ENCODE measurements at regions not wholly inside any gene's neighbourhood (a gene's known extent, or its start where the extent isn't known, plus 50 kb on each side); places are given as distances from the start of the nearest gene placed in this dataset.

DNA sequence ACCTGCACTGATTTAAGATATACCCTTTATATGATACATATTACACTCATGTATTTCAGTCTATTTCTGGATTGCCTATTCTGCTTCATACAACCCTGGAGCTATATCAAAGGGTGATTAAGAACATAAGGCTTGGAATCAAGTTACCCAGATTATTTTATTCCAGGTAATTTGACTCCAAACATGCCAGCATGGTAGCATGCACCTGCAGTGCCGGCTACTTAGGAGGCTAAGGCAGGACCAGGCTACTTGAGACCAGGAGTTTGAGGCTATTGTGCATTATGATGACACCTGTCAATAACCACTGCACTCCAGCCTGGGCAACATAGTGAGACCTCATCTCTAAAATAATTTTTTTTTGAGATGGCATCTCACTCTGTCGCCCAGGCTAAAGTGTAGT is 50.4 kb upstream of the NEO1 start:
- DNase-seq: no peak

DNA sequence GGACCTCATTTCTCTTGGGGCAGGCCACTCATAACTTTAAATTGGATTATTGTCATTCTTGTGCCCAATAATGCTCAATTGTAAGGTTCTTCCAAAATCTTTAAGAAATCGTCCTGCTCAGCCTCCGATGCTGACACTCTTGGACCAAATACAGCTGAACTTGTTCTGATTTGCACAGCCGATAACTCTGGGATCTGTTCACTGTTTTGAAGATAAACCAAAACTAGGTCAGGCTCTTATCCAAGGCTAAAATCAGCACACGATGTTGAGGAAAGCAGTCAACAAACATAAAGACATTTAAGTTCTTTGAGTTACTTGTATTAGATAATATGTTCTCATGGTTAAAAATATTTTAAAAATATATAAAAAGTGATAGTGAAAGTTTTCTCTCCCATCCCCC is 52.0 kb upstream of the NEO1 start:
- no peak for DNase-seq

DNA sequence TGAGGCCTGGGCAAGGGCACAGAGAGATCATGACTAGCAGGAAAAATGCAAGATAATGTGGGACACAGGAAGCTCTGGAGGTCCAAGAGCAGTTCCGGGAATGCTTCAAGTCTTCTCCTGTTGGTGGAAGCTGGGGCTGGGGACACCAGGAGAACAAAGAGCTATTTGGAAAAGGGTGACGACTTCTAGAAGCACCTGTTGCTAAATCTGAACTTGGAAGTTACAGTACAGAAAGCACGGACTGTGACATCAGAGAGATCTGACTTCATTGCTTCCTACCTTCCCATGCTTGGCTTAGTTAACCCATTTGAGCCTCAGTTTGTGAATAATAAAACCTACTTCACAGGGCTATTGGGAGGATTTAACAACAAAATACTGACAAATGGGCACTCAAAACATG is 52.7 kb upstream of the NEO1 start:
- no peak for DNase-seq

DNA sequence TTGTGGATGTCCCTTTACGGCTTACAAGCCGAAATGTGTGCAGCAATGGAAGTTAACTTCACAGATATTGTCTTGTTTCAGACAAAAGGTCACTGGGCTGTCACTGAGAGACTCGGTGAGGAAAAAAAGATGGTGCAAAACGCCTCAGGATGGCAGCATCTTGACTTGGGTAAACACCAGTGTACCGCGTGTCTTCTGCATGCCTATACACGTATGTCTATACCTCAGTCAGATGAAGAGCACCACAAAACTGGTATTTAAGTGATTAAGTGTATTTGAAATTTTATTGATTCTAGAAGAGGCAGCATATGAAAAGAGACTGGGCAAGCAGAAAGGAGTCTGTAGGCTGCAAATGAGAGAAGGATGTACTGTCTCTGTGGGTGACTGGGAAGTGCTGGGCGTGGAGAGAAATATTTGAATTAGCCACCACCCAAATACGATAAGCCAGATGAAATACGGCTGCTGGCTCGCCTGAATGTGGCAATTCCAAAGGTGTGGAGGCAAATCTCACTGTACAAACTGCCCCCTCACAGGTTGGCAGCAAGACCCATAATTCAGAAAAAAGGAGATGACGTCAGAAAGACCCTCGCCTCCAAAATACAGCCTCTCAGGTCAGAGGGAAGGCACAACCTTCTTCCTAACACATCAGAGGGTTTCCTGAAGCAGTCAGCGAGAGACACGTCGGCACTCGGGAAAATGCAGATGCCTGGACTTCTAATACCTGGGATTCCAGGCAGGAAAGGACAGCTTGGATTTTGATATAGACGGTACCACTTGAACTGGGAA is 53.4 kb upstream of the NEO1 start:
- DNase-seq: no peak

DNA sequence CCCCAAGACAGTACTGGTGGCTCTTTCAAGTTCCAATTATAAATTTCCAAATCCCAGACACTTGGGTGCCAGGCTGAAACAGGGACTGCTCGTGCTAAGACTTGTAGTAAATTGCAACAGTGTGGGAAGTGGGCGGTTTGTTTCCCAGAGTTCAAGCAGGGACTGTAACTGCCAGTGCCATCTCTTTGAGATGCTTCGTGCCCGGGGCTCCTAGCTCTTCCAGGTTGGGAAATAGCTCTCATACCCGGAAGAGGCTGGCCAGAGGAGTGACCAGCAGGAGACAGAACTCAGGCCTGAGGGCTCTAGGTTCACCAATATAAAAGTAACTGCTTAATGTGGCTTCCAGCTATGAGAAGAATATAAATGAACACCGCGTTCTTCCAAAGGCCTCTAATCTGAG is 54.0 kb upstream of the NEO1 start:
- DNase-seq: no peak

DNA sequence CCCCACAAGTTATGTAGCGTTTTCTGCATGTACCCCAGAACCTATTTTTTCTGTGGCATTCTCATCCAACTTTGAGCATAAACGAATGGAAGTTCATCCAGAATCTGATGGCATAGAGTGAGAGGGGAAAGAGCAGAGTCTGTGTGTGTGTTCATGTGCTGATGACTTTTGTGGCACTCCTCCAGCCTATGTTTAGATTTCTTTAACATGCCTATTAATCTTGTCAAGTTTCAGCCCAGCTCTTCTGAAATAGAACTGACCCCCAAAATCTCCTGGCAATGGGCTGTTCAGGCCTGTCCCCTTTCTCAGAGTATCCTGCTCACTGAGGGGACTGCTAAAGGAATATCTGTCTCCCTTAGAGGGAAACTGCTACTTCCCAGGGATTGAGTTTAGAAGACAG is 56.4 kb upstream of the NEO1 start:
- no peak for DNase-seq

DNA sequence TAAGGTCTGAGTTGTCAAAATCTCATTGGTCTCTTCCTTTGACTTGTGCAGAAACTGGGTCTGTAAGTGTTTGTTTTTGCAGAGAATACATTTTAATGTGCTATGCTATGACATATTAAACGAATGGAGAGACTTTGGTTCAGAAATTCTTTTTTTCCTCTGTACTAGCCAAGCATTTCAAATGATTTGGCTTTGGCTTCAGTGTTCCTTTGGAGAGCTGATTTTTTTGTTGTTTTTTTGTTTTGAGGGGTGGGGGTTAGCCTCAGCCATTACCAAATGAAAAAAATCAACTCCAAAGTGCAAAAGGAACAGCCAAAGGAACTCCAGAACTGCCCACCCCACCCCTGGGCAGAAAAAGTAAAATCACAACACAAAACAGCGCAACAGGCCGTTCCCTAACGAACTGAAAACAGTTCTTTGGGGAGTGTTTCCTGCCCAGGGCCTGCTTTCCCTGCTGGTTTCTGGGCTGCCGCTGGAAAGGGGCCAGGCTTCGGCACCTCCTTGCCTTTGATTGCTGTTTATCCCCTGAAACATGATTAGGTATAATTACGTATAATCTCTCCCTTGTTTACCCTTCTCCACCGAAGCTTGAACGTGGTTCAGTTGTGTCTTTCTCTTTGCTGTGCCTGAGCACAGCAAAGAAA is 57.6 kb upstream of the NEO1 start:
- DNase-seq: peak; percentile 80

DNA sequence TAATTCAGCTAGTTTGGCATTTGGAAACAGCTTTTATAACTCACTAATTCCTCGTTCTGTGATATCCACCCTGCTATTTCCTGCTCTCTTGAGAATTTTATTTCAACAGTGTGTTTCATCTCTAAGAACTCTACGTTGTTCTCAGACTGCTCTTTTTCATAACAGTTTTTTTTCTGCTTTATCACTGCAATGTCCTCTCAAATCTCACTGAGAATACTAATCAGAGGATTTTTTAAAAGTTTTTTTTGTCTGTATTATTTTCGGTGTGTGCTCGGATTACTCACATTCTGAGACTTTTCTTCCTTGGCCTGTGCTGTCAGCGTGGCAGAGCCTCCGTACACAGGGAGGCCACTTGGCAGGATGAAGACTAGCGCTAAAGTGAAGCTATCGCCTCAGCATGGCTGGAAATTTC is 59.4 kb upstream of the NEO1 start:
- DNase-seq: no peak

DNA sequence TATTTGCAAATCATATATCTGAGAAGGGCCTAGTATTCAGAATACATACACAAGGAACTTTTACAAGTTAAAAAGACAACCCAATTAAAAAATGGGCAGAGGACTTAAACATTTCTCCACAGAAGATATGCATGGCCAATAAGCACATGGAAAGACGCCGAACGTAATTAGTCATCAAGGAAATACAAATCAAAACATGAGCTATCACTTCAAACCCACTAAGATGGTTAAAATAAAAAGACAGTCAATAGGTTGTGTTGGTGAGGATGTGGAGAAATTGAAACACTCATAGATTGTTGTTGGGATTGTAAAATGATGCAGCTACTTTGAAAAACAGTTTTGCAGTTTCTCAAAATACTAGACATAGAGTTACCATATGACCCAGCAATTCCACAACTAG is 61.2 kb upstream of the NEO1 start:
- no peak for DNase-seq

DNA sequence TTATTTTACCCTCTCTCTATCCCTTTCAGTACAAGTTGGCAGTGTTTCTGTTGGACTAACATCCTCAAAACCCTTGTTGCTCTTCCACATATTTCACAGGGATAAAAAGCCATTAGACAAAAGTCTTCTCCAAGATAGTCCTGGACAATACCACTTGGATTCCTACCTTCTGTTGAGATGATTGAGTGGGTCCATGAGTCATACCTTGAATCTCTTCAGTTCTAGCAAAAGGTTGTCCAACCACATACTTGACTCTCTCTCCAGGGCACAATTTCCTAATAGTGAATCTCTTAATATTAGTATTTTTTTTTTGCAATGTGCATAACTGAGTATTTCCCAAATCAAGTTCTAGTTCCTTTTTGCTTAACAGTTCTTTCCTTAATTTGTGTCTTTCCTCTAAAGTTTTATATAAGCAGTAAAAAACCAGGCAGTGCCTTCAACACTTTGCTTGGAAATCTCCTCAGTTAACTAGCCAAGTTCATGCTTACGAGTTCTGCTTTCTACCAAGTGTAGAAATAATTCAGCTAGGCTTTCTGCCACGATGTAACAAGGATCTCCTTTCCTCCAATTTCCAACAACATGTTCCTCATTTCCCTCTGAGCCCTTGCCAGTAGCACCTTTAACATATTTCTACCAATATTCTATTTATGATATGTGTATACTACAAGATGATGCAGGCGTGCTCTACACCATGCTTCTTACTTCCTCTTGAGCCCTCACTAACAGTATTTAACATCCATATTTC is 68.3 kb upstream of the NEO1 start:
- no peak for DNase-seq

DNA sequence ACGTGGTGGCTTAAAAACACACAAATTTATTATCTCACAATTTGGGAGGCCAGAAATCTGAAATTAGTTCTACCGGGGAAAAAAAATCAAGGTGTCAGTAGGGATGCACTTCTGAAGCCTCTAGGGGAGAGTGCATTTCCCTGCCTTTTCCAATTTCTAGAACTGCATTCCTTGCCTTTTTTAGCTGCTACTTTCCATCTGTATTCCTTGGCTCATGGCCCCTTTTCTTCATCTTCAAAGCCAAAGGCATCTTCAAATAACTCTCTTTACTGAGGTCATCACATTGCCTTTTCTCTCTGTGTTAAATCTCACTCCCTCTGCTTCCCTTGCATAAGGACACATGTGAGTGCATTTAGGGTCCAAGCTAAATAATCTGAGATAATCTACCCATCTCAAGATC is 69.5 kb upstream of the NEO1 start:
- no peak for DNase-seq

DNA sequence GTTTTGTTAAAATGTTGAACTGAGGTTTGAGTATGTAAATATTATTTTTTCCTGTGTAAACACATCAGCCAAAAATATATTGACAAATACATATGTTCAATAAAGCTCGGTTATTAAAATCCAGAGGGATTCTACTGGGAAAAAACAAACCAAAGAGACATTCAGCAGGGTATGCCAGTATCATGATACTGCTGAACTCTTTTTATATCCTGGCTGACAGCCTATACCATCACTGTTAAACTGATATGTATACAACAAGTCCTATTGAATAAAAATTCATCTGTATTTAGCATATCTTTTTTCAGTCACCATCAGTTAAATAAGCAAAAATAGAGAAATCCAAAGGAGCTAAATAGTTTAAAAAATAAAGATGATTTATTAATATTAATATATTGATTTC is 71.6 kb upstream of the NEO1 start:
- no peak for DNase-seq

DNA sequence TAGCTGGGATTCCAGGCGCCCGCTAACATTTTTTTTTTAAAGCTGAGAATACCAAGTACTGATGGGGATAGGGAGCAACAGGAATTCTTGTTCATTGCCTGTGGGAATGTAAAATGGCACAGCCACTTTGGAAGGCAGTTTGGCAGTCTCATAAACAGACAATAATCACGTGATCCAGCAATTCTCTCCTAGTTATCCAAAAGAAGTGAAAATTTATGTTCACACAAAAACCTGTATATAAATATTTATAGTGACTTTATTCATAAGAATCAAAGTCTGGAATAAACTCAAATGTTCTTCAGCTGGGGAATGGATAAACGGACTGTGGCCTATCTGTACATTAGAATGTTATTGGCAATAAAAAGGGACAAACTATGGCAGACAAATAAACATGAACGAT is 72.5 kb upstream of the NEO1 start:
- DNase-seq: no peak

DNA sequence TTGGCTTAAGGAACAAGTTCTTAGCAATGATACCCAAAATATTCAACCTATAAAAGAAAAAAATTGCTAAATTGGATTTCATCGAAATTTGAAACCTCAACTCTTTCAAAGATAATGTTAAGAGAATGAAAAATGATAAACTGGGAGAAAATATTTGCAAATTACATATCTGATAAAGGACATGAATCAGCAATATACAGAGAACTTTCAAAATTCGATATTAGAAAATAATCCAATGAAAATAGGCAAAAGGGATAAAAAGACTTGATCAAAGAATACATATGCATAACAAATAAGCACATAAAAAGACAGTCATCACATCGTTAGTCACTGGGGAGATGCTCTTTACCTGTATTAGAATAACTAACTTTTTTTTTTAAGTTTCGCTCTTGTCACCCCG is 73.0 kb upstream of the NEO1 start:
- DNase-seq: no peak

DNA sequence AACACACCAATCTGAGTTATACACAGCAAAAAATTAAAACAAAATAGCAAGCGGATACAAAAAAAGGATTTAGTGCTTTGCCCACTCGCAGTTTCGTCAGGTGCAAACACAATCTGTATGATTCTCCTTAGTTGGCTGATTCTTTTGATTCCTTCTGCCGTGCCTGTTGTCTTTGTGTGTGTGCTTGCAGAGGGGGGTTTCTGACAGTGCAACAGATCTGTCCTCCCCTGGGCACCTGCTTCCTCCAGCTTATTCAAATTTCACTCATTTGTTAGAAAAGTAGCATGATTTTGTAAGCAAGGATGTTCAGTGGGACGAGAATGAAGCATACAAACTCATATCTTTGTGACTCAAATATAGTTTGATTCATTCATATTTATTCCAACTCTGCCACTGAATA is 74.0 kb upstream of the NEO1 start:
- no peak for DNase-seq

DNA sequence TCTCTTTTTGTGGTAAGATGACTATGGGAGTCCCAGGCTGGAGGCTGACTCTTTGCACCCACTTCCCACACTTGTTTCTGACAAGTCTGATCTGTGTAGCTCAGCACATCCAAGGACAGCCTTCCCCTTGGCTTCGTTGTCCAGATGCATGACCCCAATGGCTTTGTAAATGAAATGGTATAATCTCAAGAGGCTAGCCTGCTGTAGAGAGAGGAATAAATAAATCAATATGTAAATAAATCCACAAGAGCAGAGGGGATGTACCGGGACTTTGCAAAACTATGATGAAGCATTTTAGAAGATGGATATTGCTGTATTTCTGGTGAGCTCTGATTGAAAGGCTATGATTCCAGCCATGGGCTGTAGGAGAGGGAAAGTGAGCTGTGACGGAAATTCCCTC is 79.9 kb upstream of the NEO1 start:
- no peak for DNase-seq

DNA sequence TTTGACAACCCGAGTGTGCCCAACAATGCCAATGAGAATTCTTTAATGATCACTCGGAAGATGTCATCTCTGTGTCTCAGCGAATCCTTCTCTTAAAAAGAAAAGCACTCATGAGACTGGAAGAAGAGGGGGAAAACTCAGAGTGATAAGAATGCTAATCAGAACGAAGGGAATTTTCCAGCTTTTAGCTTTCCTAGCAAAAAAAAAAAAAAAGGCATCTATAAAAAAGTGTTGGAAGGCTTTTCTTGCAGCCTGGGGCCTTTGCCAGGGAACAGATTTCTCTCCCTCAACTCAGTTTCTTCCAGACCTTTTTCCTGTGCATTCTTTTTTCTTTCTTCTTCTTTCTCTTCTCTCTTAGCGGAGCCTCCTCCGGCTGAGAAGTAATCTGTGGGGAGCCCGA is 80.5 kb upstream of the NEO1 start:
- DNase-seq: no peak

DNA sequence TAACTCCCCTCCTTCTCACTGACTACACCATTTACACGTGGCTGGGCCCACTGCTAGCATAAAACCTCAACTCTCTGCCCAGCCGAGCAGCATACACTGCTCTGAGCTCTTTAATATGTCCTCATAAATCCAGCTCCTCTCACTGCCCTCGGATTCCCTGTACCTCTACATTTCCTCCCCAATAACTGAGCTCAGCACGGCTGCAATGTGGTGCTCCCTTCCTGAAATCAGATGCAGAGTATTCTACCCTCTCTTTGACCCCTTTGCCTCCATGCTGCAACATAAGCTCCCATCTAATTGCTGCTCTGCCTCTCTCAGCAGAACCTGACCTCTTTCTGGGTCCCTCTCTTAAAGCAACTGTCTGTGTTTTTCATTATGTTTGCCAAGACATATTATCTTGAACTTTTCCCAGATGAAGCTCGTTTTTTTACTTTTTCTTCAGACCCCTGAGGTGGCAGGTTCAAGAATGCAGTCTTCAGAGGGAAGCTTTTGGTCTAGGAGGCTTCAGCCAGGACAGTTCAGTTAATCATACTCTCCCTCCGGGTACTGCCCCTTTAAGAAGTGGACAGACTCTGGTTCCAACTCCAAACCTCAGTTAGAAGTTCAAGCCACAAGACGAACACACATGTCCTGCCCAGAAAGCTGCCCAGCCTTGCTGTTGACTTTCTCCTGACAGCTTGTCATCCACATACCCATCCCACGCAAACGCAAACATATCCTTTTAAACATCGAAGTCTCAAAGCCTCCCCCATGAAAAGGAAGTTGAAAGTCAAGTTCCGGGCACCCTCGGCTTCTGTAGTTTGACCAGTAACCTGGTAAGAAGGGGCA is 81.1 kb upstream of the NEO1 start:
- DNase-seq: no peak

DNA sequence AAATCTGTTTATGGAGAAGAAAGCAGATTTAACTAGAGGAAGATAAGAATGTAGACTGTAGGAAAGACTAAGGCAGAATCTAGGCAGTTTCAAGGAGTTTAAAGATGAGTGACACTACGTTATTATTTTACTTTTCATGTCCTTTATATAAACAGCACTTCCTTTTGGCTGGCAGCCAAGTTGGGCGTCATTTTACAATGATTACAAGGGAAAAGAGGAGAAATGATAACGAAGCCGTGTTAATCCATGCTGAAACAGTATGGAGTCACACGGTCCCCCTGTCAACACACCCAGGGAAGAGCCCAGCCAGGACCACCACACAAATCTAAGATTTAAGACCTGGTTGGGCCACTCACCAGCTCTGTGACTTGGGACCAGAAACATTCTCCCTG is 83.7 kb upstream of the NEO1 start:
- no peak for DNase-seq

DNA sequence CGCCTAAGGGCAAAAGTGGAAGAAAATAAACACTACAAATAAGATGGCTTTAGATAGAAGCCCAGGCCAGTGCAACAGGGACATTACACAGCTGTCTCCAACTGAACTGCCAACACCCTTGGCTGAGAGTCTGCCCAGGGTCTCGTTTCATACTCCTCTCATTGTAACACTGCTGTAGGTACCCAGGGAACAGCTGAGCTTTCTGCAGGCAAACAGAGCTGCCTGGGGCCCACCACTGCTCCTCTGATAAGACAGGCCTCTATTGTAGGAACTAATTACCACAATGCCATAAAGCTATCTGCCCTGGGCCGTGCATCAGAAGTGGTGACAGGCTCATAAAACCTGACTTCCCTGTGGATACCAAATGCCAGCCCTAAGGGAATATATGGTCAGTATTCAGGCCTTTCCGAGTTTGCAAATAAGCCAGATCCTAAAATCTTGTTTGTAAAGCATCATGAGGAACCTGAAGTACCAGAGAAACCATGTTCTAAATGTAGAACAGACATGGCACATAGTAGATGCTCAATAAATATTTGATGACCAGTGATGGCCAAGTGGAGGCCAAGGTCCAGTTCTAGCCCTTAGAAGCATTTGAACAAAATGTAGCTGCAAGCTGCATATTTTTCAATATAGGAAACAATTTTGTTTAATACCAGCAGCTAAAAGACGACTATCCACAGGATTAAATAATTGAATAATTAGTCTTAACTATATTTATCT is 84.3 kb upstream of the NEO1 start:
- no peak for DNase-seq

DNA sequence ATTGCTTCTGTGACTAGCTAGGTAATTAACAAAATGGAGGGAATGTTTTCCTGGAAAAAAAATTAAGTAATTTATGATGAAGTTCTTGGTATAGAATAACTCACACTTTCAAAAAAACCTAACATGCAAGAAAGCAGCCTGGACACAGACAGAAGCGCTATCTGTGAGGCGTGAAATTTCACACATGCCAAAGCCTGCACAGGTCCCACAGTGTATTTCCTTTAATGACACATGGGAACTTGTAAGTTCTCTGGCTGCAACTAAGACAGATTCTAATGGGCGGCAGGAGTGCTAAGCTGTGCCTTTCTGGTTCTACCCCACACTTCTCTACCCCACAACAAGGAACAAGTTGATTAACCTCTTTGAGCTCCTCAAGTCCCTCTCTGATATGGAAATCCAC is 84.9 kb upstream of the NEO1 start:
- DNase-seq: no peak

DNA sequence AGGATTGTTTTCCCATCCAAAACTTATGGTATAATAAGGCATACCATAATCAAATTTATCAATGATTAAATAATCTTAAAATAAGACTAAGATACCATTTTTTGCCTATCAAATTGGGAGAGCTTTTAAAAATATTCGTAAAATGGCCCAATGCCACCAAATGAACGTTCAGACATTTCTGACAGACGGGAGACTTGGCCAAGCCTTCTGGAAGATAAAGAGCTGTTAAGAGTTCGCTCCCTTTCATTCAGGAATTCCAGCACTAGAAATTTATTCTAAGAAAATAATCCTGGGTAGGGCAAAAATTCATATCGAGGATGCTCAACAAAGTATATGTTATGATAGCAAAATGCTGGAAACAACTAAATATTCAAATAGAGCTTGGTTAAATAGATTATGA is 85.6 kb upstream of the NEO1 start:
- no peak for DNase-seq

DNA sequence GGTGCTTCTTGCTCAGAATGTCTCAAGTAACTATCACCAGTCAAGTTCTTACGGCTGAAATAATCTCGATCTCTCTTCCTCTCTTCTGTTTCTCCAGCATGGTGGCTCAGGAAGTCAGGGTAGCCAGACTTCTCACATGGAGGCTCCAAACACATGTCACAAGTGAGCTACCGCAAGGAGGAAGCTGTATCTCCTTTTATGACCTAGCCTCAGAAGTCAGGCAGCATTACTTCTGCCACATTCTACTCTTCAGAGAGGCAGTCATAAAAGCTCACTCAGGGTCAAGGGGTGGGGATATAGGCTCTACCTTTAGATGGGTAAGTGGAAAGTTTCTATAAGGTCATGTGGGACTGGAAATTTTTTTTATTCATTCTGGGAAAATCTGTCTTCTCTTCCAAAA is 86.6 kb upstream of the NEO1 start:
- DNase-seq: no peak

Measured in NCI-H1417 treated with DMSO at 0.1 percent for 48 hours (cell line).